GM19238 (cell line): ENCODE measurements at regions not wholly inside any gene's neighbourhood (a gene's known extent, or its start where the extent isn't known, plus 50 kb on each side); places are given as distances from the start of the nearest gene placed in this dataset.
"Not testable (repeated sequence)": the region's sequence is repeated elsewhere in the genome, so short reads cannot be mapped to it uniquely, and the experiment has no call there.

Experiments
- DNase-seq: peaks from one replicate; pipeline ENCODE4 v3.0.0; 2011; ENCODE audit warnings: low spot score; ENCODE audit not compliant: insufficient read length

DNA sequence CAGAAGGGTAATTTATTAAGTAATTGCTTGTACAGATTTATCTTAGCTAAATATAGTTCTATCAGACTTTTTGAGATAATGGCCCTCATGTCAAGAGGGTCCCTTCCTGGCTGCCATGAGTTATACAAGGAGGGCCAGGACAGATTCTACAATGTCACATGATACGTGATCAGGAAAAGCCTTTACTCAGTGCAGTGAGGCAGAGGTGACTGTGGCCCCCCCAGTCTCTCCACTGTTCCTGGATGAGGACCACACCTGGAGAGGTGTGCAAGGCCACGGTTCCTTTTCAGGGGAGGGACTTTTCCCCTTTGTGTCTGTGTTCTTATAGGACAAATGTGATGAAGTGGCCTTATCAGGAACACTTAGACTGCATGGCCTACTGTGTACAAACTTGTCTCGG is 54.3 kb upstream of the LRCH1 start:
- no peak for DNase-seq

DNA sequence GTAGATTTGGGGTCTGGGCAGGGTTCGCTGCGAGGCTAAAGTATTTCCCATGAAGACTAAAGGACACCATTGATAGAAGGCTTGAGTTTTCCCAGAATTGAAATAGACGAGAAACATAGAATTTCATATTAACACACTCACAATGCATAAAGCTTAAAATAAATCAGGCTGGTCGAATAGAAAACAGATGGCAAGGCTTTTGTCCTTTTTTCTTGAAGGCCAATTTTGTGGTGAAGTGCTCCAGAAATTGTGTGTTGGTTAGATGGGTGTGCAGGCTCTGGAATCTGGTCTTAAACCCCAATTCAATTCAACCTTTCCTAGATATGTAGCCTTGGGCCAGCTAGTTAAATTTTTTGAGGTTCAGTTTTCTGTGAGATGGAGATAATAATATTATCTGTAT is 56.9 kb upstream of the LRCH1 start:
- no peak for DNase-seq

DNA sequence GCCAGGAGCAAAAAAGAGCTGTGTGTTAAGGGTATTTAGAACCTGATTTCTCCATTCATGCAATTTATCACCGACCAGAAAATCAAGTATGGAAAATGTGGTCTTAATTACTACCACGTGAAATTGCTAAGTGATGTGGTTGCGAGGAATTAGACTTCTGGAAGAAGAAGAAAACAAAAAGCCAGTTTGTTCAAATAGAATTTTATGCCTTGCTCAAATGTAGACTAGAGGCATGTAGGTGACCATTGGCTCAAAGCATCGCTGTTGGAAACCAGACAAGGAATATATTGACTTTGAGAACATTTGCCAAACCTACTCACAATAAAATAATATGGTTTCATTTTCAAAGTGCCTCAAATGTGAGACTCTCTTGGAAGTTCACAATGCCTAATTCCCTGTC is 57.3 kb upstream of the LRCH1 start:
- DNase-seq = no peak

DNA sequence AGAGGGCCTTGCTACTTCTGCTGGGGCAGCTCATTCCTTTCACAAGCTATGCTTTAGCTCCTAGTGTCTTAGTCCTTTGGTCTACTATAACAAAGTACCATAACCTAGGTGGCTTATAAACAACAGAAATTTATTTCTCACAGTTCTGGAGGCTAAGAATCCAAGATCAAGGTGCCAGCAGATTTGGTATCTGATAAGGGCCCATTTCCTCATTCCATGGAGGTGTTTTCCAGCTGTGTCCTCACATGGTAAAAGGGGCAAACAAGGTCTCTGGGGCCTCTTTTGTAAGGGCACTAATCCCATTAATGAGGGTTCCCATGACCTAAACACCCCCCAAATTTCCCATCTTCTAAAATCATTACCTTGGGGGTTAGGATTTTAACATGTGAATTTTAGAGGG is 57.9 kb upstream of the LRCH1 start:
- DNase-seq = no peak

DNA sequence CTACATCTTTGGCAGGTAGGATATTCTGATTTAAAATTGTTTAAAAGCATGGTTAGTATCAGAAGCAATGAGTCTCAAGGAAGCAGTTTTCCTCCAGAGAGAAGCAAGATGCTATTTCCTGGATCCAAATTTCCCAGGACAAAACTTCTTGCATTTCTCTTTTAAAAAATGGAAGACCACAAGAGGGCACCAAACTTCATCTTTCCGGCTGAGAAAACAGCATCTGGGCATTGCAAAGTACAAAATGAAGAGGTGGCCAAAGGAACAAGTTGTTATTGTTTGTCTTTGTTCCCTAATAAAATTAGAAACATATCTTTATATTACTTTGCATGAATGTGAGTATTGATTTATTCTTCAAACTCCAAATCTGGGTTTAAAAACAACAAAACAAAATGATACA is 60.0 kb upstream of the LRCH1 start:
- DNase-seq = peak; percentile 11

DNA sequence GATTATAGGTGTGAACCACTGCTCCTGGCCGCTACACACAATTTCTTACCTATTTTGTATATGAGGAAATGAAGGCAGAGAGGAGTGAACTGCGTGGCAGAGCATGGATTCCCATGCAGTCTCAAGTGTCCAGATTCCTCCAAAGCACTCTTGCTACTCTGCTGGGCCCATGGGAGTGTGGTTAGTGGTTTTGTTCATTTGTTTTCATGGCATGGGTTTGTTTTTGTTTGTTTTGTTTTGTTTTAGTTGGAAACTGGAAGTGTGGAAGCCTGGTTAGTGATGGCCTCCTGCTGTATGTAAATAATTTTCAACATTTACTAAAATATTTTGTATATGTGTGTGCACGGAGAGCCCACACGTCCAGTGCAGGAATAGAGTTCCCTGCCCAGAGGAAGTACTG is 61.3 kb upstream of the LRCH1 start:
- no peak for DNase-seq

DNA sequence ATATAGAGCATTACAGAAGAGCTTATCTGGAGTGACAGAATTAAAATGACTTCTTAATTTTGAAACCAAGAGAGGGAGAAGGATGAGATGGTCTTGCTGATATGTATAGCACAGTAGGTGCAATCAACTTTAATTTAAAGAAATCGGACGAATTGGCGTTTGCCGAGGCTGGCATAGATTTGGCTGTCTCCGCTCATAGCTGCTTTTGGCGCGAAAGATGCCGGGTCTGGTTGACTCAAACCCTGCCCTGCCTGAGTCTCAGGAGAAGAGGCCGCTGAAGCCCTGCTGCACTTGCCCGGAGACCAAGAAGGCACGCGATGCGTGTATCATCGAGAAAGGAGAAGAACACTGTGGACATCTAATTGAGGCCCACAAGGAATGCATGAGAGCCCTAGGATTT is 62.3 kb upstream of the LRCH1 start:
- DNase-seq = not testable (repeated sequence)

DNA sequence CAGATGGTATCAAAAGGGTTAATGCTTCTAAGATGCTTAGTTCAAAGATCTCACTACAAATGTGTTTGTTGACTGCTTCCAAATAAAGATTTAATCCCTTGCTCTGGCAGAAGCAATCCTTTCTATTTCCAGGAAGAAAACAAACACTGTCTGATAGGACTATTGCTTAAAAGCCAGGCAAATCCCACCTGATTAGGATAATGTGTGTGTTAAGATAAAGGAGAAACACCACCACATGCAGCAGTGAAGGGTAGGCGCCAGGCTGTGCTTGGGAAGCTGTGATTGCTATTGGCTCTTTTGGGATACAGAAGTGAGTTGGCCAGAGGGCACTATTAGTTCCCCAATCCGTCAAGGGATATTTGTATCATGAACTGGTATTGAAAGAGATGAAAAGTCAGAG is 62.8 kb upstream of the LRCH1 start:
- DNase-seq = no peak

DNA sequence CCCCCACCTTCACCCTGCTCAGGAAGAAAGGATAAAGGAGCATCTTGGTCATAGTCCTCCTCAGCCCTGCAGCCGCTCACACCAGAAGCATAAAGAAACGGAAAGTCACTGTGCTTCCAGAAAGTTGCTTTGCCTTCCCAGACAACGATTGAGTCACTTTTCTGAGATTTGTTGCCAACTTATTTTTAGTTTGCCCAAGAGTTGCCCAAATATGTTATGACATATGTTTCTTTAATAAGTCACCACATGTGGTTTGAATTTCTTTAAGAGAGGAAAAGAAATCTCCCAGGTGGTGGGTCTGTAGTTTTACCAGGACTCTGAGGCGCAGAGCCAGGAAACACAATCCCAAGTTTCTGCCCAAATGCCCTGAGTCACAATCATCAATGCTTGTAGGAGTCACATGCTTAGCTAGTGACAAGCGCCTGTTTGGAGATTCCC is 63.4 kb upstream of the LRCH1 start:
- no peak for DNase-seq

DNA sequence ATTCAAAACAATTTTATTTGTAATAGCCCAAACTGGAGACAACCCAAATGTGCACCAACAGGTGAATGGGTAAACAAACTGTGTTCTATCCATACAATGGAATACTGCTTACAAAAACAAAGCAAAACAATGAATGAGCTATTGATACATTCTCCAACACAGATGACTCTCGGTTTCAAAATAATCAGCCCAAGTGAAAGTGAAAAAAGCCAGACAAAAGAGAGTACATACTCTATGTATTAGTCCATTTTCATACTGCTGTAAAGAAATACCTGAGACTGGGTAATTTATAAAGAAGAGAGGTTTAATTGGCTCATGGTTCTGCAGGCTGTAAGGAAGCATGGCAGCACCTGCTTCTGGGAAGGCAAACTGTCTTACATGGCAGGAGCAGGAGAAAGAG is 65.2 kb upstream of the LRCH1 start:
- DNase-seq = no peak

DNA sequence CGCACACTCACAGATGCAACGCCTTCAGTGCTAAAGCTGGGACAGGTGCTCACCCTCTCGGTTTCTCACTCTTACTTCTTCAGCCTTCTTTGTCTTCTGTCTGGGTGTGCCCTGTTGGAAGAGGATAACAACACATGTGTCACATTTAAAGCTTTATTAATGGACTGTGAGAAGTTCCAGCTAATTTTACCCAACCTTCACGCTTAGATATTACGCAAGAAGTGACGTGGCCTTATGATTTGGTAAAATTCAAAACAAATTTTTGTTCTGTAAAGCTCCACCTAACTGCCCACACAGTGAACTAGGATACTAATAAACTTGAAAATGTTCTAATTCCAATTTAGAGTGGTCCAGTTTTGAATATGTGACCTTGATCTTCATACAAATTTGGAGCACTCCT is 66.7 kb upstream of the LRCH1 start:
- DNase-seq = no peak

DNA sequence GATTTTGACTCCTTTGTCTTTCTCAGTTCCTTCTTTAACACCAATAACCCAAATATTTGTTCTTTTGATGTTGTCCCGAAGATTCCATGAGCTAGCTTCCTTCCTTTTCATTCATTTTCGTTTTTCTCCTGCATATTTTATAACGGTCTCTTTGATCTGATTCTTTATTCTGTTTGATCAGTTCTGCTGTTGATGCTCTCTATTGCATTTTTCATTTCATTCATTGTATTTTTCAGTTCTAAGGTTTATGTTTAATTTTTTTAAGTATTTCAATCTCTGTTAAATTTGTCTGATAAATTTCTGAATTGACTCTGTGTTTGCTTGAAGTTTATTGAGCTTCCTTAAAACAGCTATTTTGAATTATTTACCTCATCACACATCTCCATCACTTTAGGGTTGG is 68.4 kb upstream of the LRCH1 start:
- no peak for DNase-seq

DNA sequence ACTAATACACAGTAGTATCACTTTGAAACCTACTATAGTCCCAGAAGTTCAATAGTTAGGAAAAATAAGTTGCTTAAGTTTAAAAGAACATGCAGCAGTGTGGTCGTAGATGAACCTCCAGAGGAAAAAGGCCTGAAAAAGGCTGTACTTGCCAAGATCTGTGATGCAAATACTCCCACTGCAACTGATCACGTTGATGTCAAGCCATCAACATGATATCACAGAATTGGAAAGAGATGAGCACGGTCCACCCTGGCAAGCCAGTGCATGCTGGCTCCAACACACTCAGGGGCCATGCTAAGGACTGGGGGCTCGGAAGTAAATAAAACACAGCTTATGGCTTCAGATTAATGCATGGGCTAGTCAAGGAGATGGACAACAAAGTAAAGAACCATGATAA is 71.8 kb upstream of the LRCH1 start:
- no peak for DNase-seq

DNA sequence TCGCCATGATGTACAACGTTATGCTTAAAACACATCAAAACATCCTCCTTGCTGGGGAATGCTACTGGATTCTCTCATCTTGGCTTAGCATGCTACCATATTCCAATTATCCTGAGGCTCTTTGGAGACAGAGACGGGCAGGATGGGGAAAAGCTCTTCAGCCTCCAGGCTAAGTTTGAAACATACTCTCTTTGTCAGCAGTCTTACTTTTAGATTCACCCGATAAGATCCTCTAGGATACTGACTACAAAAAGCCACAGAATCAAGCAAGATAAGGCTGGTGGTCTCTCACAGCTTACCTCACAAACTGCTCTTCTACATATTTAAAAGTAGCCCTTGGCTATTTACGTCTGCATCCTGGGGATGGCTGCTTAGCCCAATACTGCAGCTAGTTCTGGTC is 72.8 kb upstream of the LRCH1 start:
- DNase-seq = no peak

DNA sequence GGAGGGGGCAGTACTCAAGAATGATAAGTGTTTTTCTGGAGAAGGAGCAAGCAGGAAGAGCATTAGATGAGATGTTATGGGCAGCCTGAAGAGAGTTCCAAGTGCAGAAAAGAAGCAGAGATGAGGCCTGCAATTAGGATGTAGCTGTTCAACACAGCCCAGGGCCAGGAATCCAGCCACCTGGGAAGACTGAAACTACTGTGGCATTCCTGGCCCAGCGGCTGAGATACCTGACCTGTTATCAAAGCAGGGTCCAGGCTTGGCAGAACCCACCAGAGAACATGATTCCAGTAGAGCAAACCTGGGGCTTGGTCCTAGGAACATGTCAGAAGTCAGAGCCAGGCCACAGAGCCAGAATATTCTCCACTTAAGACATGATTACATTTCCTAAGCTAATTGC is 73.3 kb upstream of the LRCH1 start:
- DNase-seq = no peak

DNA sequence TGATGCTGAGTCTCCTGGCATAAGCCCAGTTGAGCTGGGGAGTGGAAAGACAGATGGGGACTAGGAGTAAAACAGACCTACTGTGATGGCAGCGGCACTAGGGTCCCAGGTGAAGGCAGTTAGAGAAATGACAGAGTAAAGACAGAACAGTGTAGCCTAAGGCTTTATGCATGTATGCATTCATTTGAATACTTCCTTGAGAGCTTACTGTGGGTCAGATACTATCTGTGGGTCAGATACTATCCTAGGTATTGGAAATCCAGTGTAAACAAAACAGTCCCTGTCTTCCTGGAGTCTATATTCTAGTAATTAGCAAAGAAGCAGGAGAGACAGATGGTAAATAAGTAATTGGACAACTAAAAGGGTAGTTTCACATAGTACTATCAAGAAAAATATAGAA is 73.7 kb upstream of the LRCH1 start:
- DNase-seq = no peak

DNA sequence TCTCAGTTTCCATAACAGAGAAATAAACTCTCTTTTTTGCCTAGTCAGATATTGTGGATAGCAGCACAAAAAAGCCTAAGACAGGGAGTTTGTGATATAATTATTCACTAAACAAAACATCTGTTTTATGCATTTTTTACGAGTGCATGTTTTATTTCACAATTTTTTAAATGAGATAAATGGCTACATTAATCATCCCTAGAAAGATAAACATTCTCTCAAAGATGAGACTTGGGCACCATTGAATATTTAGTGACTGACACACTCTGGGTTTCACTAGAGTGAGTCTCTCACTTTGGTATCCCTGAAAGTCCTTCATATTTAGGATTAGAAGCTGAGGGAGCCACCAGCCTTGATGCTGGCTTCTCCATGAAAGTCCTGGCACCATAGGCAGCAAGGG is 74.3 kb upstream of the LRCH1 start:
- no peak for DNase-seq

DNA sequence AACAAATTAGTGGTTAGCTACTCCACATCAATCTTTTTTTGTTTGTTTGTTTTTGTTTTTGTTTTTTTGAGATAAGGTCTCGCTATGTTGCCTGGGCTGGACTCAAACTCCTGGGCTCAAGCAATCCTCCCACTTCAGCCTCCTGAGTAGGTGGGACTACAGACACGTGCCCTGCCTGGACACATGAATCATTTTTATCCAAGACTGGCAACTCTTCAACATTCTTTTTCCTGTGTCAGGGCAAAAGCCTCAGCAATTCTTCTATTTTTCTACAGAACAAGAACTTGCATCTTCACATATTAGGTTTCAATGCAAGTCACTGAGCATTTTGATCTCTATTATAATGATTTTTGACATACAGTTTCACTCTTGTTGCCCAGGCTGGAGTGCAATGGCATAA is 76.8 kb upstream of the LRCH1 start:
- no peak for DNase-seq

DNA sequence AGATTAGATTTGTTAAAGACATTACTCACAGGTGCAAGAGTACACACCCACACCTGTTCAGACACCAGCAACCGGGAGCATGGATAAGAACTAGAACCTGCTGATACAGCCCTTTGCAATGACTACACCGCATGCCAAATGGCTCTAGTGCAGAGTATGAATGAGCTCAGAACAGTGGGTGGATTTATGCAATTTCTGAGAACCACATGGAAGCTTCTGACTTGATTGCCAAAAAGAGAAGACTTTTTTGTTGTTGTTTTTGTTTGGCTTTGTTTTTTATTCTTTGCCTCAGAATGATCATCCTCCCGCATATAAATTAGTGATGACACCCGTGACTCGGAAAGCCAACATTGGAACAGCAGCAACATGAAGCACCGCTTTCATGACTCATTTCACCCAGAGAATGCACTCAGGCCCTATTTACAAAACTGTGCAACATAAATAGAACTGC is 77.4 kb upstream of the LRCH1 start:
- DNase-seq = no peak

DNA sequence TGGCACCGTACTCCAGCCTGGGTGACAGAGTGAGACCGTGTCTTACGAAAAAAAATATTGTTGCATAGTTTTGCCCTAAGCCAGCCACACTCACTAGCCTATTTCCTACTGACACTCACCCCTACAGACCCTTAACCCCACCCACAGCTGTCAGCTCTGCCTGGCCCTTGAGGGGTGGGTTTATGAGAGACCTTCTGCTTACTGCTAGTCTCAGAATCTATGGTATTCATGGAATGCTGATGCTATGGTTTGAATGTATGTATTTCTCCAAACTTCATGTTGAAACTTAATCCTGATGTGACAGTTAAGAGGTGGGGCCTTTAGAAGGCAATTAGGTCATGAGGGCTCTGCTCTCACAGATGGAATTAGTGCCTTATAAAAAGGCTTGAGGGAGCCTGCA is 79.2 kb upstream of the LRCH1 start:
- DNase-seq = no peak

DNA sequence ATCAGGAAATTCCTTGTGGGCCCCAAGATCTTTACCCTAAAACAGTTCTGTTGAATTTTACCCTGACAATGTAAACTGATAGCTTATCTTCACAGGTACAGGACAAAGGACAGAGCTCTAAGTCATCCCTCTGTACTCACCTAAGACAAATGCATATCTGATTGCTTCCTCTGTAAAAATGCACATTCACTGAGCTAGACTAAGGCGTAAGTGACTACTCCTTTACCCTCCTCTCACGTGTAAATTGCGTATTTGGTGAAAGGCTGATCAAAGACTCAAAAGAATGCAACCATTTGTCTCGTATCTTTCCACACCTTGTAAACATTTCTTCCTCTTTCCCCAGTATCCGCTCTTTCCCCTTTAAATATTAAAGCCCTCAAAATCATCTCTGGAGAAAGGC is 80.6 kb upstream of the LRCH1 start:
- no peak for DNase-seq

DNA sequence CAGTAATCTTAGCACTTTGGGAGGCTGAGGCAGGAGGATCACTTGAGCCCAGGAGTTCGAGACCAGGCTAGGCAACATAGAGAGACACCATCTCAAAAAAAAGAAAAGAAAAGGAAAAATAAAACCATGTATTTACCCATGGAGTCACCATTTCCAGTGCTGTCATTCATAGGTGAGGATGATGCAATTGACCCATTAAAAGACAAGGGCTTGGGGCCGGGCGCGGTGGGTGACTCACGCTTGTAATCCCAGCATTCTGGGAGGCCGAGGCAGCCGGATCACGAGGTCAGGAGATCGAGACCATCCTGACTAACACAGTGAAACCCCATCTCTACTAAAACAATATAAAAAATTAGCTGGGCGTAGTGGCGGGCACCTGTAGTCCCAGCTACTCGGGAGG is 82.6 kb upstream of the RUBCNL start:
- DNase-seq = not testable (repeated sequence)

DNA sequence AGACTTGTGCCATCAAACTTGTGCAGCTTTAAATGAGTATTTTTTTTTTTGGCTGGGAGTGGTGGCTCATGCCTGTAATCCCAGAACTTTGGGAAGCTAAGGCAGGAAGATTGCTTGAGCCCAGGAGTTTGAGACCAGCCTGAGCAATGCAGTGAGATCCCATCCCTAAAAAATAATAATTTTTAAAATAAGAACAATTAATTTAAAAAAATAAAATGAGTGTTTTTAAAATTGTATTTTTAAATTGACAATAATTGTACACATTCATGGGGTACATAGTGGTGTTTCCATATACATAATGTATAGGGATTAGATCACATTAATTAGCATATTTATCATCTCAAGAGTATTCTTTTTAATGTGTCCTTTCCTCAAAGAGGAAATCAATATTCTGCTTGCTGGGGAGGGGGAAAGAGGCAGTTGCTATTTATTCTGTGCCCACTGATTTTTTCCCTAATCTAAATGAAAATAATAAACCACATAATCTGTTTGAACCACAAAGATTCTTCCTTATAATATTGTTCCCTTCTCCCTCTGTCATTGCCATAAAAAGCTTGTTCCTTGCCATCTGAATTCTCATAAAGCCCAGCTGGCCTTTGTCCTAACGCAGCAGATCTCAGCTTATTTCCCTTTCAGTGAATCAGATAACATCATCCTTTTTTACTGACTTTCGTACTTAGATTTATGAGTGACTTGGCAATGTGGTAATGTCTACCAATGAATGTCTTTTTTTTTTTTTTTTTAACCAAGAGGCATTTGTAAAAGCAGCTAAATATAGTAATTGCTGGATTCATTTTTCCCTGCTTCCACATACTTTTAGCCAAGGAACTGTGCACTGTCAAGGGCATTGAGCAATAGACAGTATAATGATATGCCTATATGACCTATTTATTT is 81.8 kb upstream of the RUBCNL start:
- no peak for DNase-seq

DNA sequence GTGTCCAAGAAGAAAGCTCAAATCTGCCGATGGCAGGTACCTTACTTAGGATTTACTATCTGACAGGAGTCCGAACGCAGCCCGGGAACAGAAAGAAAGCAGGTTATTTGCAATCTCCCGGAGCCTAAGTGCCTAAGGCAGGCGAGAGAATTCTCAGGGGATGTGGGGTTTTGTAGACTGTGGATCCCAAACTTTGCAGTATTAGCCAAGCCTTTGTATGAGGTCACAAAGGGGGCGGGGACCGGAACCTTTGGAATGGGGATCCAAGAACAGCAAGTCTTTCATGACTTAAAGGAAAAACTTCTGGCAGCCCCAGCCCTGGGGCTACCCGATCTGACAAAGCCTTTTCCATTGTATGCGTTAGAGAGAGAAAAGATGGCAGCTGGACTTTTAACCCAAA is 80.6 kb upstream of the RUBCNL start:
- not testable (repeated sequence) for DNase-seq
